Fibroblast of lung (primary cell): ENCODE measurements at regions not wholly inside any gene's neighbourhood (a gene's known extent, or its start where the extent isn't known, plus 50 kb on each side); places are given as distances from the start of the nearest gene placed in this dataset.

ENCODE experiments used
- DNase-seq, 2 donors: peaks; one replicate each; pipeline versions ENCODE4 v3.0.0 to v3.0.0-alpha.2; 2010; ENCODE audit warnings: low read depth in 2 of 2
- H2AFZ ChIP-seq: 2 replicates; pipeline ENCODE4 v1.5.1; 2012; ENCODE audit warnings: low read length, control low read depth, inconsistent platforms
- H3K27ac ChIP-seq: 2 replicates; pipeline ENCODE4 v1.5.1; 2011; ENCODE audit warnings: low read length, control low read depth; ENCODE audit not compliant: insufficient read depth
- H3K27me3 ChIP-seq: 2 replicates; pipeline ENCODE4 v1.5.1; 2011; ENCODE audit warnings: mild to moderate bottlenecking, low read length; ENCODE audit not compliant: control insufficient read depth, insufficient read depth
- H3K36me3 ChIP-seq: 2 replicates; pipeline ENCODE4 v1.5.1; 2011; ENCODE audit warnings: low read length; ENCODE audit not compliant: control insufficient read depth, insufficient read depth
- H3K4me1 ChIP-seq: 2 replicates; pipeline ENCODE4 v1.5.1; 2011; ENCODE audit warnings: low read length; ENCODE audit not compliant: control insufficient read depth, insufficient read depth; ENCODE audit errors: extremely low read depth
- H3K4me2 ChIP-seq: 2 replicates; pipeline ENCODE4 v1.5.1; 2011; ENCODE audit warnings: low read length, control low read depth; ENCODE audit not compliant: insufficient read depth; ENCODE audit errors: extremely low read depth
- H3K4me3 ChIP-seq, 4 experiments: fragments of 200-600 bp in 1 of 4; sonication (generic) in 1 of 4; replicated peaks in 1 of 4; 2 replicates each; pipeline ENCODE4 v1.5.1; 2011 to 2016; ENCODE audit warnings: low read length in 4 of 4, low read depth in 3 of 4, mild to moderate bottlenecking in 3 of 4, control low read depth in 2 of 4, inconsistent platforms in 1 of 4, mixed read lengths in 1 of 4; ENCODE audit not compliant: insufficient read depth in 1 of 4; ENCODE audit errors: control extremely low read depth in 1 of 4
- H3K79me2 ChIP-seq: 2 replicates; pipeline ENCODE4 v1.5.1; 2012; ENCODE audit warnings: mild to moderate bottlenecking, low read length, inconsistent platforms; ENCODE audit not compliant: control insufficient read depth, insufficient read depth
- H3K9ac ChIP-seq: 2 replicates; pipeline ENCODE4 v1.5.1; 2011; ENCODE audit warnings: mild to moderate bottlenecking, low read length, control low read depth; ENCODE audit not compliant: insufficient read depth
- H3K9me3 ChIP-seq: 2 replicates; pipeline ENCODE4 v1.5.1; 2012; ENCODE audit warnings: low read depth, low read length; ENCODE audit not compliant: control insufficient read depth, insufficient read depth
- H4K20me1 ChIP-seq: 2 replicates; pipeline ENCODE4 v1.5.1; 2011; ENCODE audit warnings: low read length; ENCODE audit not compliant: control insufficient read depth, insufficient read depth; ENCODE audit errors: extremely low read depth
- CTCF ChIP-seq, 2 donors: IDR thresholded peaks in 1 of 2; conservative IDR thresholded peaks in 1 of 2; 1 replicate in 1 of 2; 2 replicates in 1 of 2; pipeline ENCODE4 v1.5.1; 2011 to 2012; ENCODE audit warnings: low read length in 2 of 2, control low read depth in 1 of 2, inconsistent platforms in 1 of 2, low read depth in 1 of 2, mild to moderate bottlenecking in 1 of 2
- EZH2 ChIP-seq: IDR thresholded peaks from 2 replicates; pipeline ENCODE4 v1.5.1; 2012; ENCODE audit warnings: low read length, control low read depth, mild to moderate bottlenecking; ENCODE audit errors: missing control alignments

GRCh38 chr2:138902239-138902871 lies 122.2 kb upstream of the NXPH2 start:
- H3K4me1 ChIP-seq, result no peaks in the 10 kb centered on the region
- H3K36me3 ChIP-seq, result no peaks in the 10 kb centered on the region
- H3K9ac ChIP-seq, result no peak overlapping the region
- H3K4me3 ChIP-seq, result no peak overlapping the region
- DNase-seq, result no peak
- H3K79me2 ChIP-seq, result no peaks in the 10 kb centered on the region
- no peak overlapping the region for H2AFZ ChIP-seq
- H3K27me3 ChIP-seq, result no peaks in the 10 kb centered on the region
- H4K20me1 ChIP-seq, result no peaks in the 10 kb centered on the region
- no peak overlapping the region for H3K27ac ChIP-seq
- no peaks in the 10 kb centered on the region for H3K9me3 ChIP-seq
- no peak overlapping the region for H3K4me2 ChIP-seq
- TF ChIP-seq CTCF (conservative IDR thresholded peaks at IDR 0.05 in 1 of 2, IDR thresholded peaks at IDR 0.05 in 1 of 2; ENCODE audit: low read depth in 1 of 2, low read length in 2 of 2), result no peak
- TF ChIP-seq EZH2, result no peak

GRCh38 chr2:138901530-138901929 lies 121.3 kb upstream of the NXPH2 start:
- Histone ChIP-seq H3K4me2 (no peak overlapping the region), H3K36me3 (no peaks in the 10 kb centered on the region), H3K9ac (no peak overlapping the region), H3K27me3 (no peaks in the 10 kb centered on the region), H2AFZ (no peak overlapping the region), H3K9me3 (no peaks in the 10 kb centered on the region), H3K79me2 (no peaks in the 10 kb centered on the region), H3K4me3 (no peak overlapping the region), H4K20me1 (no peaks in the 10 kb centered on the region), H3K27ac (no peak overlapping the region), H3K4me1 (no peaks in the 10 kb centered on the region)
- TF ChIP-seq EZH2 (no peak), CTCF (conservative IDR thresholded peaks at IDR 0.05 in 1 of 2, IDR thresholded peaks at IDR 0.05 in 1 of 2; ENCODE audit: low read depth in 1 of 2, low read length in 2 of 2) (no peak)
- no peak for DNase-seq

GRCh38 chr2:138898855-138899254 lies 118.7 kb upstream of the NXPH2 start:
- no peak overlapping the region for H3K9ac ChIP-seq
- H3K36me3 ChIP-seq, result no peaks in the 10 kb centered on the region
- H2AFZ ChIP-seq, result no peak overlapping the region
- H4K20me1 ChIP-seq, result no peaks in the 10 kb centered on the region
- TF ChIP-seq CTCF (conservative IDR thresholded peaks at IDR 0.05 in 1 of 2, IDR thresholded peaks at IDR 0.05 in 1 of 2; ENCODE audit: low read depth in 1 of 2, low read length in 2 of 2) (no peak), EZH2 (no peak)
- no peak overlapping the region for H3K4me2 ChIP-seq
- no peaks in the 10 kb centered on the region for H3K9me3 ChIP-seq
- DNase-seq, result no peak
- no peak overlapping the region for H3K4me3 ChIP-seq
- no peaks in the 10 kb centered on the region for H3K4me1 ChIP-seq
- no peak overlapping the region for H3K27ac ChIP-seq
- H3K27me3 ChIP-seq, result no peaks in the 10 kb centered on the region
- no peaks in the 10 kb centered on the region for H3K79me2 ChIP-seq
